Testis (tissue), 2 donors: ENCODE measurements at regions not wholly inside any gene's neighbourhood (a gene's known extent, or its start where the extent isn't known, plus 50 kb on each side); places are given as distances from the start of the nearest gene placed in this dataset.

Experiments used
- POLR2A ChIP-seq: fragments of 450-650 bp; IDR thresholded peaks from one replicate; pipeline ENCODE4 v1.6.1; 2017; ENCODE audit warnings: antibody characterized with exemption, mild to moderate bottlenecking, moderate library complexity
- TF ChIP-seq, protein P1 (sequence below), 3 experiments: fragments of 450-650 bp in 2 of 3; fragments of 200-600 bp in 1 of 3; sonication (generic) in 1 of 3; IDR thresholded peaks; one replicate each; pipeline ENCODE4 v1.5.1; 2016 to 2019; ENCODE audit warnings: antibody characterized with exemption in 3 of 3, mild to moderate bottlenecking in 2 of 3, moderate library complexity in 1 of 3

DNA sequence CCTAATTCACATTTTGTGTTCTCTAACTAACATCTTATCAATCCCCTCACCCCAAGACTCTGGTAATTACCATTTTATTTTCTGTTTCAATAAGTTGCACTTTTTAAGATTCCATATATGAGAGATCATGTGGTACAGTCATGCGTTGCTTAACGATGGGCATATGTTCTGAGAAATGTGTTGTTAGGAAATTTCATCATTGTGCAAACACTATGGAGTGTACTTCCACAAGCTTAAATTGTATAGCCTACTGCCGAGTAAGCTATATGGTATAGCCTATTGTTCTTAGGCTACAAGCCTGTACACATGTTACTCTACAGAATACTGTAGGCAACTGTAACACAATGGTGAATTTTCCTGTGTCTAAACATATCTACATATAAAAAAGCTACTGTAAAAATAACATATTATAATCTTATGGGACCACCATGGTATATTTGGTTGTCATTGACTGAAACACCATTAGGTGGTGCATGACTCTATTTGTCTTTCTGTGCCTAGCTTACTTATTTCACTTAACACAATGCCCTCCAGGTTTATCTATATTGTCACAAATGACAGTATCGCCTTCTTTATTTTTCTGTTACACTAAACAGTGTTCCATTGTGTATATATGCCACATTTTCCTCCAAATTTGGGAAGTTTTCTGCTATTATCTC lies 473.4 kb upstream of the LMO3 start:
- TF ChIP-seq, protein P1, sequence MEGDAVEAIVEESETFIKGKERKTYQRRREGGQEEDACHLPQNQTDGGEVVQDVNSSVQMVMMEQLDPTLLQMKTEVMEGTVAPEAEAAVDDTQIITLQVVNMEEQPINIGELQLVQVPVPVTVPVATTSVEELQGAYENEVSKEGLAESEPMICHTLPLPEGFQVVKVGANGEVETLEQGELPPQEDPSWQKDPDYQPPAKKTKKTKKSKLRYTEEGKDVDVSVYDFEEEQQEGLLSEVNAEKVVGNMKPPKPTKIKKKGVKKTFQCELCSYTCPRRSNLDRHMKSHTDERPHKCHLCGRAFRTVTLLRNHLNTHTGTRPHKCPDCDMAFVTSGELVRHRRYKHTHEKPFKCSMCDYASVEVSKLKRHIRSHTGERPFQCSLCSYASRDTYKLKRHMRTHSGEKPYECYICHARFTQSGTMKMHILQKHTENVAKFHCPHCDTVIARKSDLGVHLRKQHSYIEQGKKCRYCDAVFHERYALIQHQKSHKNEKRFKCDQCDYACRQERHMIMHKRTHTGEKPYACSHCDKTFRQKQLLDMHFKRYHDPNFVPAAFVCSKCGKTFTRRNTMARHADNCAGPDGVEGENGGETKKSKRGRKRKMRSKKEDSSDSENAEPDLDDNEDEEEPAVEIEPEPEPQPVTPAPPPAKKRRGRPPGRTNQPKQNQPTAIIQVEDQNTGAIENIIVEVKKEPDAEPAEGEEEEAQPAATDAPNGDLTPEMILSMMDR (IDR thresholded peaks at IDR 0.05) = no peak
- TF ChIP-seq POLR2A = no peak
